Naive B cell (primary cell): ENCODE measurements at regions not wholly inside any gene's neighbourhood (a gene's known extent, or its start where the extent isn't known, plus 50 kb on each side); places are given as distances from the start of the nearest gene placed in this dataset.

Experiments used
- ATAC-seq, 2 donors: fragments of 150-1000 bp; cut with Tn5 transposase; 2 replicates each; pipeline ENCODE4 v1.10.0; 2021; ENCODE audit warnings: low read depth in 2 of 2, mild to moderate bottlenecking in 2 of 2, moderate library complexity in 2 of 2
- DNase-seq: peaks from one replicate; pipeline ENCODE4 v3.0.0; 2022
- H3K27ac Mint-ChIP-seq, 6 donors: one replicate each; pipeline ENCODE4 v1.8.0; 2020 to 2022; ENCODE audit warnings: mild to moderate bottlenecking in 6 of 6, mixed read lengths in 6 of 6, moderate library complexity in 5 of 6, inconsistent platforms in 2 of 6
- H3K27me3 Mint-ChIP-seq, 3 donors: one replicate each; pipeline ENCODE4 v1.8.0; 2021 to 2022; ENCODE audit warnings: mixed read lengths in 3 of 3, mild to moderate bottlenecking in 1 of 3
- H3K36me3 Mint-ChIP-seq, 2 donors: one replicate each; pipeline ENCODE4 v1.8.0; 2020 to 2022; ENCODE audit warnings: mixed read lengths in 2 of 2, inconsistent platforms in 1 of 2, mild to moderate bottlenecking in 1 of 2
- H3K4me1 Mint-ChIP-seq, 3 donors: one replicate each; pipeline ENCODE4 v1.8.0; 2020 to 2022; ENCODE audit warnings: mixed read lengths in 3 of 3, inconsistent platforms in 1 of 3, mild to moderate bottlenecking in 1 of 3, moderate library complexity in 1 of 3
- H3K4me3 Mint-ChIP-seq, 8 donors: one replicate each; pipeline ENCODE4 v1.8.0; 2020 to 2022; ENCODE audit warnings: mild to moderate bottlenecking in 8 of 8, mixed read lengths in 8 of 8, moderate library complexity in 8 of 8, inconsistent platforms in 2 of 8
- H3K9me3 Mint-ChIP-seq, 7 donors: one replicate each; pipeline ENCODE4 v1.8.0; 2020 to 2022; ENCODE audit warnings: mixed read lengths in 7 of 7, mild to moderate bottlenecking in 5 of 7, inconsistent platforms in 2 of 7, moderate library complexity in 1 of 7

- no peak overlapping the region for H3K27ac Mint-ChIP-seq
- ATAC-seq (no peak), DNase-seq (no peak)
- H3K36me3 Mint-ChIP-seq: no peaks in the 10 kb centered on the region
- peaks cover 0 to 9% (median 2%) of the 10 kb centered on the region in 7 donors for H3K9me3 Mint-ChIP-seq
- no peaks in the 10 kb centered on the region for H3K4me1 Mint-ChIP-seq
- peak overlapping the region in 1 of 8 donors; percentile 29 for H3K4me3 Mint-ChIP-seq
- no peaks in the 10 kb centered on the region for H3K27me3 Mint-ChIP-seq
Observed at GRCh38 chr5:166172597-166172996, 2118.8 kb upstream of the WWC1 start.

- ATAC-seq (no peak), DNase-seq (no peak)
- no peaks in the 10 kb centered on the region for H3K4me1 Mint-ChIP-seq
- H3K4me3 Mint-ChIP-seq: no peak overlapping the region
- no peaks in the 10 kb centered on the region for H3K36me3 Mint-ChIP-seq
- no peak overlapping the region for H3K27ac Mint-ChIP-seq
- peaks cover 1 to 18% (median 5%) of the 10 kb centered on the region in 7 donors for H3K9me3 Mint-ChIP-seq
- no peaks in the 10 kb centered on the region for H3K27me3 Mint-ChIP-seq
Observed at GRCh38 chr5:166178411-166179080, 2112.9 kb upstream of the WWC1 start.

- no peak for ATAC-seq
- Mint-ChIP-seq H3K4me1 (no peaks in the 10 kb centered on the region), H3K27ac (no peak overlapping the region), H3K27me3 (no peaks in the 10 kb centered on the region), H3K9me3 (peaks cover 0 to 26% (median 7%) of the 10 kb centered on the region in 7 donors), H3K4me3 (no peak overlapping the region), H3K36me3 (no peaks in the 10 kb centered on the region)
- DNase-seq: no peak
Observed at GRCh38 chr5:166185185-166185584, 2106.3 kb upstream of the WWC1 start.

- peaks cover 0 to 10% (median 5%) of the 10 kb centered on the region in 7 donors for H3K9me3 Mint-ChIP-seq
- no peaks in the 10 kb centered on the region for H3K4me1 Mint-ChIP-seq
- no peaks in the 10 kb centered on the region for H3K27me3 Mint-ChIP-seq
- no peaks in the 10 kb centered on the region for H3K36me3 Mint-ChIP-seq
- DNase-seq (no peak), ATAC-seq (no peak)
- no peak overlapping the region for H3K4me3 Mint-ChIP-seq
- no peak overlapping the region for H3K27ac Mint-ChIP-seq
Observed at GRCh38 chr5:166188501-166189325, 2102.7 kb upstream of the WWC1 start.

- no peaks in the 10 kb centered on the region for H3K36me3 Mint-ChIP-seq
- H3K9me3 Mint-ChIP-seq: peaks cover 0 to 8% (median 6%) of the 10 kb centered on the region in 7 donors
- no peak overlapping the region for H3K27ac Mint-ChIP-seq
- H3K27me3 Mint-ChIP-seq: no peaks in the 10 kb centered on the region
- H3K4me1 Mint-ChIP-seq: no peaks in the 10 kb centered on the region
- DNase-seq: no peak
- no peak overlapping the region for H3K4me3 Mint-ChIP-seq
- no peak for ATAC-seq
Observed at GRCh38 chr5:166192696-166193095, 2098.7 kb upstream of the WWC1 start.

GRCh38 chr5:166195981-166196380, 2095.5 kb upstream of the WWC1 start:
- no peak overlapping the region for H3K4me3 Mint-ChIP-seq
- H3K27ac Mint-ChIP-seq: no peak overlapping the region
- ATAC-seq: no peak
- H3K36me3 Mint-ChIP-seq: no peaks in the 10 kb centered on the region
- DNase-seq: no peak
- no peaks in the 10 kb centered on the region for H3K4me1 Mint-ChIP-seq
- no peaks in the 10 kb centered on the region for H3K27me3 Mint-ChIP-seq
- peaks cover 0 to 7% (median 0%) of the 10 kb centered on the region in 7 donors for H3K9me3 Mint-ChIP-seq

- no peaks in the 10 kb centered on the region for H3K36me3 Mint-ChIP-seq
- DNase-seq (no peak), ATAC-seq (no peak)
- H3K27ac Mint-ChIP-seq: no peak overlapping the region
- no peaks in the 10 kb centered on the region for H3K27me3 Mint-ChIP-seq
- H3K4me3 Mint-ChIP-seq: no peak overlapping the region
- peaks cover 0 to 10% (median 0%) of the 10 kb centered on the region in 7 donors for H3K9me3 Mint-ChIP-seq
- no peaks in the 10 kb centered on the region for H3K4me1 Mint-ChIP-seq
Observed at GRCh38 chr5:166200532-166200931, 2090.9 kb upstream of the WWC1 start.

GRCh38 chr5:166211640-166212039, 2079.8 kb upstream of the WWC1 start:
- no peaks in the 10 kb centered on the region for H3K36me3 Mint-ChIP-seq
- DNase-seq (no peak), ATAC-seq (no peak)
- H3K27ac Mint-ChIP-seq: no peak overlapping the region
- no peaks in the 10 kb centered on the region for H3K27me3 Mint-ChIP-seq
- peaks cover 0 to 11% (median 4%) of the 10 kb centered on the region in 7 donors for H3K9me3 Mint-ChIP-seq
- H3K4me1 Mint-ChIP-seq: no peaks in the 10 kb centered on the region
- H3K4me3 Mint-ChIP-seq: no peak overlapping the region

- no peak for ATAC-seq
- Mint-ChIP-seq H3K27ac (no peak overlapping the region), H3K27me3 (no peaks in the 10 kb centered on the region), H3K9me3 (peaks cover 8 to 23% (median 11%) of the 10 kb centered on the region in 7 donors), H3K4me1 (no peaks in the 10 kb centered on the region), H3K4me3 (no peak overlapping the region), H3K36me3 (peaks cover 0 to 7% of the 10 kb centered on the region in 2 donors)
- DNase-seq: no peak
Observed at GRCh38 chr5:166236327-166236726, 2055.1 kb upstream of the WWC1 start.

- no peak for DNase-seq
- no peaks in the 10 kb centered on the region for H3K36me3 Mint-ChIP-seq
- no peak overlapping the region for H3K4me3 Mint-ChIP-seq
- ATAC-seq: no peak
- H3K9me3 Mint-ChIP-seq: peaks cover 2 to 16% (median 9%) of the 10 kb centered on the region in 7 donors
- H3K27ac Mint-ChIP-seq: no peak overlapping the region
- no peaks in the 10 kb centered on the region for H3K27me3 Mint-ChIP-seq
- H3K4me1 Mint-ChIP-seq: no peaks in the 10 kb centered on the region
Observed at GRCh38 chr5:166240705-166241104, 2050.7 kb upstream of the WWC1 start.

GRCh38 chr5:166245556-166245955, 2045.9 kb upstream of the WWC1 start:
- Mint-ChIP-seq H3K27ac (no peak overlapping the region), H3K36me3 (no peaks in the 10 kb centered on the region), H3K4me3 (no peak overlapping the region), H3K9me3 (peaks cover 0 to 17% (median 5%) of the 10 kb centered on the region in 7 donors), H3K4me1 (no peaks in the 10 kb centered on the region), H3K27me3 (no peaks in the 10 kb centered on the region)
- DNase-seq (no peak), ATAC-seq (no peak)

- no peaks in the 10 kb centered on the region for H3K4me1 Mint-ChIP-seq
- DNase-seq (no peak), ATAC-seq (no peak)
- no peak overlapping the region for H3K27ac Mint-ChIP-seq
- H3K36me3 Mint-ChIP-seq: no peaks in the 10 kb centered on the region
- no peaks in the 10 kb centered on the region for H3K27me3 Mint-ChIP-seq
- no peak overlapping the region for H3K4me3 Mint-ChIP-seq
- H3K9me3 Mint-ChIP-seq: peaks cover 0 to 16% (median 6%) of the 10 kb centered on the region in 7 donors
Observed at GRCh38 chr5:166251786-166252185, 2039.7 kb upstream of the WWC1 start.

GRCh38 chr5:166257661-166258060, 2033.8 kb upstream of the WWC1 start:
- no peaks in the 10 kb centered on the region for H3K27me3 Mint-ChIP-seq

GRCh38 chr5:166262395-166262794, 2029.0 kb upstream of the WWC1 start:
- no peak overlapping the region for H3K4me3 Mint-ChIP-seq
- no peaks in the 10 kb centered on the region for H3K36me3 Mint-ChIP-seq
- ATAC-seq: no peak
- no peak overlapping the region for H3K27ac Mint-ChIP-seq
- DNase-seq: no peak
- no peaks in the 10 kb centered on the region for H3K4me1 Mint-ChIP-seq
- H3K27me3 Mint-ChIP-seq: no peaks in the 10 kb centered on the region
- peaks cover 0 to 26% (median 6%) of the 10 kb centered on the region in 7 donors for H3K9me3 Mint-ChIP-seq

More at GRCh38 chr5:166257661-166258060, 2033.8 kb upstream of the WWC1 start:
- no peak overlapping the region for H3K4me3 Mint-ChIP-seq
- H3K36me3 Mint-ChIP-seq: no peaks in the 10 kb centered on the region
- H3K4me1 Mint-ChIP-seq: no peaks in the 10 kb centered on the region
- no peak overlapping the region for H3K27ac Mint-ChIP-seq
- no peak for ATAC-seq
- no peak for DNase-seq
- peaks cover 3 to 10% (median 6%) of the 10 kb centered on the region in 7 donors for H3K9me3 Mint-ChIP-seq
